HG03460 (cell line): ENCODE measurements at regions not wholly inside any gene's neighbourhood (a gene's known extent, or its start where the extent isn't known, plus 50 kb on each side); places are given as distances from the start of the nearest gene placed in this dataset.

Experiments
- ATAC-seq: cut with Tn5 transposase; IDR thresholded peaks from one replicate; pipeline ENCODE4 v1.9.1; 2021; ENCODE audit not compliant: unreplicated experiment

GRCh38 chr13:63696055-63696454, 2280.4 kb upstream of the PCDH20 start:
- no peak for ATAC-seq

DNA sequence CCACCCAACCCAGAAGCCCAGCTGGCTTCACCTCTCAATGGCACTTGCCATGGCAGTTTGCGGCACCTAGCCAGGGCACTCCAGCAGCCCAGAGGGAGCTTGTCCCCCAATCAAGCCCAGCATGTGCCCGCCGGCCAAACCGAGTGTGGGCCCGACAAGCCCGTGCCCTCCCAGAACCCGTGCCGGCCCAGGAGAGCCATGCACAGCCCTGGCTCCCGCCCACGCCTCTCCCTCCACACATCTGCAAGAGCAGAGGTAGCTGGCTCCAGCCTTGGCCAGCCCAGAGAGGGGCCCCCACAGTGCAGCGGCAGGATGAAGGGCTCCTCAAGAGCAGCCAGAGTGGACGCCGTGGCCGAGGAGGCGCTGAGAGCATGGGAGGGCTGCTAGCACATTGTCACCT, 2278.0 kb upstream of the PCDH20 start:
- no peak for ATAC-seq

- ATAC-seq: no peak
Measured at GRCh38 chr13:63691474-63691873, 2275.8 kb upstream of the PCDH20 start.

- no peak for ATAC-seq
Measured at GRCh38 chr13:63690672-63691071, 2275.0 kb upstream of the PCDH20 start.

GRCh38 chr13:63684822-63685221, 2269.2 kb upstream of the PCDH20 start:
- ATAC-seq: no peak

- ATAC-seq: no peak
Measured at GRCh38 chr13:63680704-63681103, 2265.1 kb upstream of the PCDH20 start.

DNA sequence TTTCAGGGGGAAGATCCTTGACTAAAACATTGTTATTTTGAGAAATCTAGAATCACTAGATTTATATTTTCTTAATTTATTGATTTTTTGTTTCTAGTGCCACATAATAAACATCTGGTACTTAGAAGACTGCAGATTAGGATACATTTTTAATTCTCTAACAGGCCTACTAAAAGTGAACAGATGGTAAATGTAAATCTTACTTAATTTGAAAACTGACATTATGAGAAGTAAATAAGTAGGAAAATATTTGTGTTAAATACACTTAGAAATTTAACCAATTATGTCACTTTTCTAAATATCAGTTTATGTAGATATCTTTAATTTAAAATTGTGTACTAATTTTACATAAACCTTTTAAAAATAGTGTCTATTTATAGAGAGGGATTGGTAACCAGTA, 2255.6 kb upstream of the PCDH20 start:
- ATAC-seq: no peak

DNA sequence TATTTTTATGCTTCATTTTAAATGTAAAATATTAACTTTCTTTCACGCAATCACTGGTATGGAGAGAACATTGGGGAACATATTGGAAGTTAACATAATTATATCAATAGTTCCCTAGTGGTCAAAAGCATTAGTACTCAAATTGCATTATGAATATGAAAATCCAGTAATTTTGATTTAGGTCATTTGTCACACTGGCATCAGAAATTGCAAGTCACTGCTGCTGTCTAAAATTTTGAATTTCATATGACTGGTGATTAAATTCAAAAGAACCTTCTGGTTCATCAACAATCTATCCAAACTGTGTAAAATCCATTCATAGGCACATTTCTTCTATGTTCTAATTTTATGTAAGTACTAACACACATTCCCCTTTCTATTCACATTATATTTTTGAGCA, 2235.7 kb upstream of the PCDH20 start:
- no peak for ATAC-seq

DNA sequence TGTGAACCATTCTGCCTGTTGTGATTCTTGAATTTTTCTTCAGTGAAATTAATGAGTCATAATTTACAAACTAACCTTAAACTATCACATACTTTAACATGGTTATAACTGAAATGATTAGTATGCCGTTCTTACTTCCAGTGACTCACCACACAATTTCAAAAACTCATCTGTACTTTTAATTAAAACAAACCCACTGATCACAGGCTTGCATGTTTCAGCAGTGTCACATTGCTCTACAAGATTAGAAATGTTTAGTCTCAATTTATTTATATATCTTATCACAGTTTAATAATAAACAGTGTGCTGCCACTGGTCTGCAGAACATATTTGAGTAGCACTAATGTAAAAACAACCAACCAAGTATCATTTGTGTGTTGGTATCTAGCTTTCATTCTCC, 2227.9 kb upstream of the PCDH20 start:
- ATAC-seq: no peak

DNA sequence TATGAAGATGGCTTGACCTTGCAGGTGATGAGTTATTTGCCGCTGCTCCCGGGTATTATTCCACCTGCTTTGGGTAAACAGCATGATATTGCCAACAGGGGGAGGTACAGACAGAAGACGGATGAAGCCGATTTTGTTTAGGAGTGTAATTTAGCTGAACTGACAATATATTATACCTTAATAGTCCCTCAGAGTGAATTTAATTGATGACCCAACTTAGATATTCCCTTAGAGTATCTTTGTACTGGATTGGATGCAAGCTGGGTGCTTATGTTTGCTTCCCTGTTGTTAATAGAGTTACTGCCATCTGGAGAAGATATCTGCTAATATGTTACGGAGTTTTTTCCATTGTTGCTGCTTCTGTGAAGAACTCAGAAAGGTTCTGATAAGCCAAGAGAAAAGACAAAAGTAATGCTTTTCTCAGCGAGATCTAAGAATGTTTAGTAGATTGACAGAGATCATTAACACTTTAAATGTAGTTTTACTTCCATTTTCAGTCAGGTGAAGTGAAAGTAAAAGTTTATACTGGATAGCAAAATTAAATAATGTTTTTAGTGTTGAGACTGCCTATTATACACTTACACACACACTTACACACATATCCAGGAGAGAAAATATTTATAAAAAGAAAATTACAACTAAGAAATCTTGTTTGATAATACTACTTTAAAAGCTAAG, 2220.8 kb upstream of the PCDH20 start:
- peak; percentile 73 for ATAC-seq

- ATAC-seq: no peak
Measured at GRCh38 chr13:63632321-63632720, 2216.7 kb upstream of the PCDH20 start.

- no peak for ATAC-seq
Measured at GRCh38 chr13:63631006-63631405, 2215.4 kb upstream of the PCDH20 start.

- no peak for ATAC-seq
Measured at GRCh38 chr13:63629591-63629990, 2213.9 kb upstream of the PCDH20 start.

- no peak for ATAC-seq
Measured at GRCh38 chr13:63628310-63628709, 2212.7 kb upstream of the PCDH20 start.

GRCh38 chr13:63625869-63626268, 2210.2 kb upstream of the PCDH20 start:
- ATAC-seq: no peak

- ATAC-seq: no peak
Measured at GRCh38 chr13:63614874-63615612, 2199.4 kb upstream of the PCDH20 start.

- ATAC-seq: no peak
Measured at GRCh38 chr13:63607153-63607552, 2191.5 kb upstream of the PCDH20 start.

GRCh38 chr13:63605962-63606361, 2190.3 kb upstream of the PCDH20 start:
- no peak for ATAC-seq

DNA sequence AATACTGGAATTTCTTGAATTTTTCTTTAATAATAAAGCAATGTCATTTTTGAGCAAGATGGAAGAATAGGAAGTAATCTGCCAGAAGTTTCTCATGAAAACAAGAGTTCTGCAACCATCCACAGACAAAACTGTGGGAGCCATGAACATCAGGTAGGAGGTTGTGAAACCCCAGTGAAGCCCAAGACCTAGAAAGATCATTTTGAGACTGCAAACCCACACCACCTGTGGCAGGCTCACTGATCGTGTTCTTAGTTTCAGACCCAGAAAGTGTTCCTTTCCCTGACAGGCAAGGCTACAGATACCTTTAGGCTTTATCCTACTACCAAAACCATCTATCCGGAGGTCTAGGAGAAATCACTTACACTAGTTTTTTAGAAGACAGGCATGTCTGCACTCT, 2189.8 kb upstream of the PCDH20 start:
- ATAC-seq: no peak

DNA sequence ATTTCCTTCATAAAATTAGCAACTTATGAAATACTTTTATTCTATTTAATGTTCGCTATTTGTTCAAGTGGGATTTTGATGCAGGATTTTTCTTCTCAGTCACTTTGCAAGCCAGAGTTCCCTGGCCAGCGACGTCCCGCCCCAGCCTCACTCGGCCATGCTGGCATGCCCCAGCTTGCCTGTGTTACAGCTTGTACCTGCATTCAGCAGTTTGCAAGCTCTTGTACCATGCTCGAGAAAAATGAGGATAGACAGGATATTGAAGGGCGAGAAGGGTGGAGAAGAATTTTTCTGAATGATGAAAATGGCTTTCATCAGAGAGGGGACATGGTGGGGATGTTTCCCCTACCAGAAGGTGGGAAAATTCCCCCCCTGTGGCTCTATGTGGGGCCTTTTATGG, 2180.2 kb upstream of the PCDH20 start:
- ATAC-seq: no peak

GRCh38 chr13:63586467-63586866, 2170.8 kb upstream of the PCDH20 start:
- ATAC-seq: no peak

GRCh38 chr13:63578796-63579195, 2163.1 kb upstream of the PCDH20 start:
- ATAC-seq: no peak

GRCh38 chr13:63567031-63567430, 2151.4 kb upstream of the PCDH20 start:
- no peak for ATAC-seq
